Left ventricle myocardium inferior (tissue), 1 donor: ENCODE measurements at regions not wholly inside any gene's neighbourhood (a gene's known extent, or its start where the extent isn't known, plus 50 kb on each side); places are given as distances from the start of the nearest gene placed in this dataset.

Experiments used
- DNase-seq: peaks from one replicate; pipeline ENCODE4 v3.0.0-alpha.2; 2020
- H3K27ac ChIP-seq: fragments of 200-600 bp; replicated peaks from 2 replicates; pipeline ENCODE4 v1.8.0; 2021
- H3K27me3 ChIP-seq: fragments of 200-600 bp; 2 replicates; pipeline ENCODE4 v1.8.0; 2021; ENCODE audit warnings: low read depth
- H3K36me3 ChIP-seq: fragments of 200-600 bp; 2 replicates; pipeline ENCODE4 v1.8.0; 2021
- H3K4me1 ChIP-seq: fragments of 200-600 bp; 2 replicates; pipeline ENCODE4 v1.8.0; 2021
- H3K4me3 ChIP-seq: fragments of 200-600 bp; 2 replicates; pipeline ENCODE4 v1.8.0; 2021; ENCODE audit warnings: mild to moderate bottlenecking, moderate library complexity
- H3K9me3 ChIP-seq: fragments of 200-600 bp; replicated peaks from 2 replicates; pipeline ENCODE4 v1.8.0; 2021
- intact Hi-C: fragments of 100-400 bp; cut with micrococcal nuclease; formaldehyde crosslinking; loops from one replicate; pipeline ENCODE4 v1.11.0; 2022
- TF ChIP-seq, protein P1 (sequence below): fragments of 200-600 bp; IDR thresholded peaks from 2 replicates; pipeline ENCODE4 v1.8.0; 2021; ENCODE audit warnings: antibody characterized with exemption, mild to moderate bottlenecking, borderline replicate concordance
- donor health status: DM: no; HTN: yes; CAD: no; lungs with severe emphysema.

DNA sequence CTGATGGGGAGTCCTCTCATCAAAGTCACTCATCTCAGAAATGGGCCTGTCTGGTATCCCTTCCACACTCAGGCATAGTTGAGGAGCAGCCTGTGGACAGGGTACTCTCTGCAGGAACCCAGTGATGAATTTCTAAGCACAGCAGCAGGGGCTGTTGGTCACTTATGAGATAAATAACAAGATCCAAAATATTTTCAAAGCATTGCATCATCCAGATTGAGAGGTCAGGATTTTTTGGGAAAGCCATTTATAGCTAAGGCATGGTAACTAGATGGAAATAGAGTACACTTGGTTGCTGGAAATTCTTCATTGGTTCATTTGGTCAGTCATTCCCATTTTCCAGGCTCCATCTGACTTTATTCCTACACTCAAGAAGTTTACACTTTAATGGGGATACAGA lies 246.8 kb upstream of the RAI14 start:
- Histone ChIP-seq H3K9me3 (no peaks in the 10 kb centered on the region), H3K4me3 (no peak overlapping the region), H3K36me3 (no peaks in the 10 kb centered on the region), H3K27ac (no peak overlapping the region), H3K4me1 (no peaks in the 10 kb centered on the region), H3K27me3 (no peaks in the 10 kb centered on the region)
- intact Hi-C loops: no loop called here
- no peak for DNase-seq
- TF ChIP-seq, protein P1, sequence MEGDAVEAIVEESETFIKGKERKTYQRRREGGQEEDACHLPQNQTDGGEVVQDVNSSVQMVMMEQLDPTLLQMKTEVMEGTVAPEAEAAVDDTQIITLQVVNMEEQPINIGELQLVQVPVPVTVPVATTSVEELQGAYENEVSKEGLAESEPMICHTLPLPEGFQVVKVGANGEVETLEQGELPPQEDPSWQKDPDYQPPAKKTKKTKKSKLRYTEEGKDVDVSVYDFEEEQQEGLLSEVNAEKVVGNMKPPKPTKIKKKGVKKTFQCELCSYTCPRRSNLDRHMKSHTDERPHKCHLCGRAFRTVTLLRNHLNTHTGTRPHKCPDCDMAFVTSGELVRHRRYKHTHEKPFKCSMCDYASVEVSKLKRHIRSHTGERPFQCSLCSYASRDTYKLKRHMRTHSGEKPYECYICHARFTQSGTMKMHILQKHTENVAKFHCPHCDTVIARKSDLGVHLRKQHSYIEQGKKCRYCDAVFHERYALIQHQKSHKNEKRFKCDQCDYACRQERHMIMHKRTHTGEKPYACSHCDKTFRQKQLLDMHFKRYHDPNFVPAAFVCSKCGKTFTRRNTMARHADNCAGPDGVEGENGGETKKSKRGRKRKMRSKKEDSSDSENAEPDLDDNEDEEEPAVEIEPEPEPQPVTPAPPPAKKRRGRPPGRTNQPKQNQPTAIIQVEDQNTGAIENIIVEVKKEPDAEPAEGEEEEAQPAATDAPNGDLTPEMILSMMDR: no peak

DNA sequence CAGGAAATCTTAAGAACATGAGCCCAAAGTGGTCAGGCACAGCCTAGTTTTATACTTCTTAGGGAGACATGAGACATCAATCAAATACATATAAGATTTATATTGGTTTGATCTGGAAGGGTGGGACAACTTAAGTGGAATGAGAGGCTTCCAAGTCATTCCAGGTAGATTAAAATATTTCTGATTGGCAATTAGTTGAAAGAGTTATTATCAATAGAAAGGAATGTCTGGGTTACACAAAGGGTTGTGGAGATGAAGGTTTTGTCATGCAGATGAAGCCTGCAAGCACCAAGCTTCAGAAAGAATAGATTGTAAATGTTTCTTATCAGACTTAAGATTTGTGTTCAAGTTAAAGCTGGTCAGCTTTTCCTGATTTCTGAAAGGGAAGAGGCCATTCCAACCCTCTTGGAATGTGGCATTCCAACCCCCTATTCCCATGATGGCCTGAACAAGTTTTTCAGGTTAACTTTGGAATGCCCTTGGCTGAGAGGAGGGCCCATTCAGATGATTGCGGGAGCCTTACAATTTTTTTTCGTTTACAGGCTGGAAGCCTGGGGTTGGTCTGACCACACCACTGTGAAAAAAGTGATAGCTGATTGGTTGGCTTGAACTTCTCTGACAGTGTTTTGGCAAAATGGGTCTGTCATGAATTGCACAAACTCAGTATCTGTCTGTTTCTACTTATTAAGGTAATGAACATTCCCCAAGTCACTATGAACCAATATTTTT lies 245.6 kb upstream of the RAI14 start:
- no peak for DNase-seq
- TF ChIP-seq, protein P1: no peak
- Histone ChIP-seq H3K36me3 (no peaks in the 10 kb centered on the region), H3K27me3 (no peaks in the 10 kb centered on the region), H3K4me1 (no peaks in the 10 kb centered on the region), H3K27ac (no peak overlapping the region), H3K9me3 (no peaks in the 10 kb centered on the region), H3K4me3 (no peak overlapping the region)
- intact Hi-C loops: no loop called here

DNA sequence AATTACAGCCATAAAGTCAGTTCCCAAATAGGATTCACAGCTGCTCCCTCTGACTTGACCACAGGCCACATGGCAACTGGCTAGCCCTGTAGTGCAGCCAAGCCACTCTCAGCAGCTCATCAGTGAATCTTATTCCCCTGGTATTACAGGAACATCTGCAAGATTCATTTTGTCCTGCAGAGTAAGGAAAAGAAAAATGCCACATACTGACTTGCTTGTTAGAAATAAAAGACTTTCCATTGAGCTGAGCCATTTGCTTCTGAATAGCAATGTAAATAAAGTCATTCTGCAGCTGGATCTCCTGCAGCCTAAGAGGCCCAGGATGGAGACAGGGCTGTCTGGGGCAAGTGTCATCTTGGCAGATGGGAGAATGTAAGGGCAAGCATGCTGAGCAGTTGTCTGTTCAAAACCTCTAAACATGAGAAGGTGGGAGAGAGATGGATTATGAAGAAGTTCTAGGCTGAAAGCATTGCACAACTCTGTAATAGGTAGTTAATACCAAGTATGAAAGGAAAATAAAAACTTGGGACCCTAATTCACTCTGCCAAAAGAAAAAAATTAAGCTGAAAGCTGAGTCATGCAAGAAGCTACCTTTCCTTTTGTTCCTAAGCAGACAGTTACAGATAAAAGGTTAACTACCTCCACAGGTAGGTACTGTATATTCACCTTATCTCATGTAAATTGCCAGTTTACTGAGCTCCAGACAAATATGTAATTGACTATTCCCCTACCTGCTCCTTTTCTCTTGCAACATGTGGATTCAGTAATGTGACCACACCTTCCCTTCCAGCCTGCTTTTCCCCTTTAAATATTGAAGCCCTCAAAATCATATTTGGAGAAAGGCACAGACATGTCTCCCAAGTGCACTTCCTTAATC lies 244.4 kb upstream of the RAI14 start:
- no peaks in the 10 kb centered on the region for H3K9me3 ChIP-seq
- H3K27ac ChIP-seq: no peak overlapping the region
- no peak overlapping the region for H3K4me3 ChIP-seq
- TF ChIP-seq, protein P1: no peak
- intact Hi-C loops: no loop called here
- no peaks in the 10 kb centered on the region for H3K27me3 ChIP-seq
- H3K4me1 ChIP-seq: no peaks in the 10 kb centered on the region
- DNase-seq: no peak
- H3K36me3 ChIP-seq: no peaks in the 10 kb centered on the region

DNA sequence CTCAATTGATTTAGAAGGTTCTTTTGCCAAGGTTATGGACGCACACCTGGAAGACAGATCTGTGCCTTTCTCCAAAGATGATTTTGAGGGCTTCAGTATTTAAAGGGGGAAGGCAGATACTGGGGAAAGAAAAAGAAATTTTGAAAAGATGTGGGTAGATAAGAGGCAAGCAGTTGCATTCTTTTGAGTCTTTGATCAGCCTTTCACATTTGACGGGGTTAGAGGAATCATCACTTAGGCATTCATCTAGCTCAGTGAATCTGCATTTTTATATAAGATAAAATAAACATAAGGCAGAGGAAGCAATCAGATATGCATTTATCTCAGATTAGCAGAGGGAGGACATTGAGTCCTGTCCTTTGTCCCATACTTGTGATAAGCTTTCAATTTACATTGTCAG lies 243.4 kb upstream of the RAI14 start:
- Histone ChIP-seq H3K4me3 (no peak overlapping the region), H3K4me1 (no peaks in the 10 kb centered on the region), H3K27ac (no peak overlapping the region), H3K27me3 (no peaks in the 10 kb centered on the region), H3K36me3 (no peaks in the 10 kb centered on the region), H3K9me3 (no peaks in the 10 kb centered on the region)
- TF ChIP-seq, protein P1: no peak
- no peak for DNase-seq
- intact Hi-C loops: no loop called here

DNA sequence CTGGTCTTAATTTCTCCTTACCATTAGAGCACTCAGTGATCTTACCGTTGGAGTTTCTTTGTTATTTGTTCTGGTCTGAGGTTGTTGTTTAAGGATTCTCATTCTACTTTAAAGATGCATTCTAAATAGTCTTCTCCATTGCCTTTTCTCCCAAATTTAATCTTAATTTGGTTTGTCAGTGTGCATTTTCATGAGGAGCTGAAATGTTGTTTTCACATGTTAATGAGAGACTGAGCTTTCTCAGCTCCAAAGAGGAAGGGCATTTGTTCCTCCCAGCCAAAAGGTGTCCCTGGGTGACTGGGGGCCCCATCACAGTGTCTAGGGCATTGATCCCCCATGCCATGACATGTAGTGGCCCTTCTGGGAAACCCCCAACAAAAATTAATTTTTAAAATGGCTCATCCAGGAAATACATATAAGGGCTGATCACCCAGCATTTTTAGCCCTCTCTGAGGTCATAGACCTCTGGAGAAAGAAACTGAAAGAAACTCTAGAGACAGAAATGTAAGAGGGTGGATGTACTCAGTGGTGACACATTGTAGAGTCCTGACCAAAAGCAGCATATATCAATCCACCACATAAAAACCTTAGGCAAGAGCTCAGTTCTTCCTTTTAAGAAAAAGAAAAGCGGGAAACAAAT lies 240.4 kb upstream of the RAI14 start:
- Histone ChIP-seq H3K4me3 (no peak overlapping the region), H3K36me3 (no peaks in the 10 kb centered on the region), H3K27me3 (no peaks in the 10 kb centered on the region), H3K27ac (no peak overlapping the region), H3K9me3 (peaks cover 12% of the 10 kb centered on the region), H3K4me1 (no peaks in the 10 kb centered on the region)
- TF ChIP-seq, protein P1: no peak
- no peak for DNase-seq
- intact Hi-C loops: no loop called here
